ENCODE measurements at regions not wholly inside any gene's neighbourhood (a gene's known extent, or its start where the extent isn't known, plus 50 kb on each side); places are given as distances from the start of the nearest gene placed in this dataset.

GRCh38 chr5:74019923-74020322 is 393.9 kb downstream of the ARHGEF28 start:
- H3K36me3 ChIP-seq (ENCODE audit: control insufficient read depth in 2 of 2, insufficient read depth in 2 of 2, low read length in 1 of 2): no peaks in the 10 kb centered on the region
- H4K20me1 ChIP-seq (ENCODE audit: control insufficient read depth, insufficient read depth): no peaks in the 10 kb centered on the region
- H3K27me3 ChIP-seq (replicated peaks in 1 of 2; ENCODE audit: control insufficient read depth in 2 of 2, insufficient read depth in 2 of 2, low read length in 1 of 2): no peaks in the 10 kb centered on the region
- H3K4me2 ChIP-seq (ENCODE audit: control insufficient read depth, insufficient read depth): no peak overlapping the region
- FAIRE-seq (no peak), DNase-seq (ENCODE audit: low read depth, low spot score) (no peak), ATAC-seq (no peak)
- H3K27ac ChIP-seq (ENCODE audit: control insufficient read depth, insufficient read depth): no peak overlapping the region
- ChIA-PET RAD21 (ENCODE audit: unreplicated experiment) (no interaction called here), CTCF (no interaction called here), POLR2A (no interaction called here), SMC1A (ENCODE audit: uncharacterized antibody, unreplicated experiment) (interaction anchor here (1.7 kb wide), 1 partner anchor 74 kb away, joined by 3 read pairs; no protein-coding TSS in a partner anchor)
- no peaks in the 10 kb centered on the region for H3K4me1 ChIP-seq (ENCODE audit: control insufficient read depth, insufficient read depth, low read length)
- WGBS (ENCODE audit: insufficient coverage, insufficient replicate concordance, low lambda C conversion rate, missing lambda C conversion rate): 45% methylated on average over 5 of the region's 5 CpGs
- TF ChIP-seq ZNF592 (IDR thresholded peaks at IDR 0.05) (no peak), CHD4 (IDR thresholded peaks at IDR 0.05) (no peak), CREM (IDR thresholded peaks at IDR 0.05; ENCODE audit: low read depth) (no peak), ZNF24 (IDR thresholded peaks at IDR 0.05) (no peak), ATF3 (IDR thresholded peaks at IDR 0.05; ENCODE audit: borderline replicate concordance, extremely low read depth, low read depth, low read length) (no peak)
- H3K9me3 ChIP-seq (replicated peaks; ENCODE audit: control insufficient read depth, insufficient read depth, low read length): no peaks in the 10 kb centered on the region
- no TSS peak for BruUV-seq (replicated peaks)
- in situ Hi-C loops (cut with MboI): no loop called here
- H3K9ac ChIP-seq (ENCODE audit: control insufficient read depth, insufficient read depth, low read length): no peak overlapping the region
- no peak overlapping the region for H3K4me3 ChIP-seq
- intact Hi-C loops (cut with micrococcal nuclease; ENCODE audit: unreplicated experiment): no loop called here
- H3K79me2 ChIP-seq (ENCODE audit: control insufficient read depth, insufficient read depth, low read length): no peaks in the 10 kb centered on the region
- H2AFZ ChIP-seq (ENCODE audit: control insufficient read depth, low read depth, low read length): no peak overlapping the region
